HEK293 (cell line): ENCODE measurements at regions not wholly inside any gene's neighbourhood (a gene's known extent, or its start where the extent isn't known, plus 50 kb on each side); places are given as distances from the start of the nearest gene placed in this dataset.

Experiments used
- CTCF ChIA-PET: fragments of 350-600 bp; formaldehyde crosslinking; extraction: SDS; loops from one replicate; lab custom pipeline; 2021; ENCODE audit warnings: antibody characterized with exemption; lab: Yijun Ruan, JAX
- POLR2A ChIA-PET: fragments of 300-600 bp; formaldehyde crosslinking; extraction: SDS; loops from one replicate; lab custom pipeline; 2020; ENCODE audit warnings: antibody characterized with exemption, inconsistent platforms; lab: Yijun Ruan, JAX
- H3K27ac ChIP-seq: fragments of 200-500 bp; sonication (Bioruptor generic); 2 replicates; pipeline ENCODE4 v1.5.1; 2014; ENCODE audit warnings: low read depth, low read length, control low read depth, inconsistent platforms; ENCODE audit errors: extremely low read depth
- H3K36me3 ChIP-seq, 2 experiments: fragments of 200-500 bp in 1 of 2; sonication (Bioruptor generic) in 1 of 2; 1 replicate in 1 of 2; 2 replicates in 1 of 2; pipeline ENCODE4 v1.5.1; 2014 to 2017; ENCODE audit warnings: inconsistent platforms in 2 of 2, low read length in 2 of 2; ENCODE audit not compliant: control insufficient read depth in 2 of 2, insufficient read depth in 1 of 2
- H3K4me1 ChIP-seq: fragments of 200-500 bp; sonication (Bioruptor generic); 2 replicates; pipeline ENCODE4 v1.5.1; 2014; ENCODE audit warnings: mild to moderate bottlenecking, low read length, inconsistent platforms; ENCODE audit not compliant: control insufficient read depth, insufficient read depth
- H3K4me3 ChIP-seq: 2 replicates; pipeline ENCODE4 v1.5.1; 2011; ENCODE audit warnings: low read depth, mild to moderate bottlenecking, control low read depth, low read length, moderate library complexity
- H3K9me3 ChIP-seq: fragments of 200-500 bp; sonication (Bioruptor generic); 2 replicates; pipeline ENCODE4 v1.5.1; 2014; ENCODE audit warnings: low read depth, low read length, inconsistent platforms; ENCODE audit not compliant: control insufficient read depth, insufficient read depth
- KLF16 ChIP-seq: fragments of 450-650 bp; formaldehyde crosslinking; IDR thresholded peaks from 2 replicates; pipeline ENCODE4 v1.5.1; 2017; ENCODE audit warnings: missing biosample characterization, missing genetic modification characterization
- SALL2 ChIP-seq: fragments of 450-650 bp; formaldehyde crosslinking; IDR thresholded peaks from 2 replicates; pipeline ENCODE4 v1.5.0; 2017; ENCODE audit warnings: missing biosample characterization, mild to moderate bottlenecking, missing genetic modification characterization, borderline replicate concordance
- YY2 ChIP-seq: fragments of 450-650 bp; formaldehyde crosslinking; IDR thresholded peaks from 2 replicates; pipeline ENCODE4 v1.5.1; 2016; ENCODE audit warnings: missing biosample characterization, missing genetic modification characterization
- ZNF274 ChIP-seq, 2 experiments: fragments of 200-500 bp in 1 of 2; fragments of 450-650 bp in 1 of 2; sonication (Bioruptor generic) in 1 of 2; formaldehyde crosslinking in 1 of 2; IDR thresholded peaks; 2 replicates each; pipeline versions ENCODE4 v1.5.1 to v1.6.1; 2014 to 2016; ENCODE audit warnings: borderline replicate concordance in 1 of 2, inconsistent platforms in 1 of 2, low read length in 1 of 2, missing biosample characterization in 1 of 2, missing genetic modification characterization in 1 of 2
- ZNF302 ChIP-seq: fragments of 450-650 bp; formaldehyde crosslinking; IDR thresholded peaks from 2 replicates; pipeline ENCODE4 v1.5.1; 2016; ENCODE audit warnings: missing biosample characterization, missing genetic modification characterization, low read depth
- ZNF670 ChIP-seq: fragments of 450-650 bp; formaldehyde crosslinking; IDR thresholded peaks from 2 replicates; pipeline ENCODE4 v1.5.1; 2016; ENCODE audit warnings: missing biosample characterization, missing genetic modification characterization, low read depth
- TF ChIP-seq, protein P1 (sequence below): fragments of 450-650 bp; formaldehyde crosslinking; IDR thresholded peaks from 2 replicates; pipeline ENCODE4 v1.5.1; 2016; ENCODE audit warnings: missing biosample characterization, missing genetic modification characterization
- TF ChIP-seq, protein P2 (sequence below): fragments of 450-650 bp; formaldehyde crosslinking; IDR thresholded peaks from 2 replicates; pipeline ENCODE4 v1.5.1; 2016; ENCODE audit warnings: missing biosample characterization, missing genetic modification characterization
- TF ChIP-seq, protein P3 (sequence below): fragments of 450-650 bp; formaldehyde crosslinking; IDR thresholded peaks from 2 replicates; pipeline ENCODE4 v1.5.1; 2016; ENCODE audit warnings: missing biosample characterization, missing genetic modification characterization, borderline replicate concordance
- TF ChIP-seq, protein P4 (sequence below): fragments of 450-650 bp; formaldehyde crosslinking; IDR thresholded peaks from 2 replicates; pipeline ENCODE4 v1.5.1; 2017; ENCODE audit warnings: missing biosample characterization, missing genetic modification characterization
- TF ChIP-seq, protein P5 (sequence below): fragments of 450-650 bp; formaldehyde crosslinking; IDR thresholded peaks from 2 replicates; pipeline ENCODE4 v1.5.1; 2016; ENCODE audit warnings: missing biosample characterization, missing genetic modification characterization

DNA sequence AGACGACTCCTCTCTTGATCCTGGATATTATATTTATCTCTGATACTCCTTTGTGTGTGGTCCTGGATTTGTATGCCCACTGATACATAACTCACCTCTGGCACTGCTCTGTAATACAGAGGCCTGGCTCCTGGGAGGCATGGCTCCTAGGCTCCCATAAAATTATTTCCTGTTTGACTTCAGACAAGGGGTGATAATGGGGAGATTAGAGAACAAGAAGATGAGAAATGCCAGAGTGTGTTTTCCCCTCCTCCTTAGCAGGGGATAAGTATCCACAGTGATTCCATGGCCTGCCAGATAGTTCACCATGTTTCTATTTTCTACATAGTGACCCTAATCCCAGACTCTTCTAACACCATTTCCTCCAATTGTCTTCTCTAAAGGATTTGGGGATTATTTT, 165.7 kb upstream of the PLSCR5 start (continued):
- TF ChIP-seq, protein P1, sequence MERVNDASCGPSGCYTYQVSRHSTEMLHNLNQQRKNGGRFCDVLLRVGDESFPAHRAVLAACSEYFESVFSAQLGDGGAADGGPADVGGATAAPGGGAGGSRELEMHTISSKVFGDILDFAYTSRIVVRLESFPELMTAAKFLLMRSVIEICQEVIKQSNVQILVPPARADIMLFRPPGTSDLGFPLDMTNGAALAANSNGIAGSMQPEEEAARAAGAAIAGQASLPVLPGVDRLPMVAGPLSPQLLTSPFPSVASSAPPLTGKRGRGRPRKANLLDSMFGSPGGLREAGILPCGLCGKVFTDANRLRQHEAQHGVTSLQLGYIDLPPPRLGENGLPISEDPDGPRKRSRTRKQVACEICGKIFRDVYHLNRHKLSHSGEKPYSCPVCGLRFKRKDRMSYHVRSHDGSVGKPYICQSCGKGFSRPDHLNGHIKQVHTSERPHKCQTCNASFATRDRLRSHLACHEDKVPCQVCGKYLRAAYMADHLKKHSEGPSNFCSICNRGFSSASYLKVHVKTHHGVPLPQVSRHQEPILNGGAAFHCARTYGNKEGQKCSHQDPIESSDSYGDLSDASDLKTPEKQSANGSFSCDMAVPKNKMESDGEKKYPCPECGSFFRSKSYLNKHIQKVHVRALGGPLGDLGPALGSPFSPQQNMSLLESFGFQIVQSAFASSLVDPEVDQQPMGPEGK (tag by site-specific recombination): no peak

DNA sequence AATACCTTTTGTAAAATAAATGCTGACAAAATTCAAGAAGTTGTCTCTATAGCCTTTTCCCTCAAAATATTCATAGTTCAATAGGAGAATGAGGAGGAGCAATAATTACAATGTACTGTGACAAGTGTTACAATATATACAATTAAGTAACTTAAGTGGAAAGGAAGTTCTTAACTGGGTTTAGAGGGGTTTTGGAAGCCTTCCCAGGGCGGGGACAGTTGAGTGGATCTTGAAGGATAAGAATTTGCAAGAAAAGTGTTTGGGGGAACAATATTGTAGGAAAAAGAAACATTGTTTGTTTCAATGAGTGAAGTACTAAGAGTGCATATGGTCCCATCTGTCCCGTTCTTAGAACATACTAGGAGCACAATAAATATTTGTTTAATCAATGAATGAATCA, 165.2 kb upstream of the PLSCR5 start:
- CTCF ChIA-PET: no interaction called here
- no peak overlapping the region for H3K4me3 ChIP-seq
- no peaks in the 10 kb centered on the region for H3K36me3 ChIP-seq
- H3K9me3 ChIP-seq: no peaks in the 10 kb centered on the region
- no peaks in the 10 kb centered on the region for H3K4me1 ChIP-seq
- POLR2A ChIA-PET: no interaction called here
- no peak overlapping the region for H3K27ac ChIP-seq
- TF ChIP-seq, protein P2, sequence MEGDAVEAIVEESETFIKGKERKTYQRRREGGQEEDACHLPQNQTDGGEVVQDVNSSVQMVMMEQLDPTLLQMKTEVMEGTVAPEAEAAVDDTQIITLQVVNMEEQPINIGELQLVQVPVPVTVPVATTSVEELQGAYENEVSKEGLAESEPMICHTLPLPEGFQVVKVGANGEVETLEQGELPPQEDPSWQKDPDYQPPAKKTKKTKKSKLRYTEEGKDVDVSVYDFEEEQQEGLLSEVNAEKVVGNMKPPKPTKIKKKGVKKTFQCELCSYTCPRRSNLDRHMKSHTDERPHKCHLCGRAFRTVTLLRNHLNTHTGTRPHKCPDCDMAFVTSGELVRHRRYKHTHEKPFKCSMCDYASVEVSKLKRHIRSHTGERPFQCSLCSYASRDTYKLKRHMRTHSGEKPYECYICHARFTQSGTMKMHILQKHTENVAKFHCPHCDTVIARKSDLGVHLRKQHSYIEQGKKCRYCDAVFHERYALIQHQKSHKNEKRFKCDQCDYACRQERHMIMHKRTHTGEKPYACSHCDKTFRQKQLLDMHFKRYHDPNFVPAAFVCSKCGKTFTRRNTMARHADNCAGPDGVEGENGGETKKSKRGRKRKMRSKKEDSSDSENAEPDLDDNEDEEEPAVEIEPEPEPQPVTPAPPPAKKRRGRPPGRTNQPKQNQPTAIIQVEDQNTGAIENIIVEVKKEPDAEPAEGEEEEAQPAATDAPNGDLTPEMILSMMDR (tag by site-specific recombination): no peak
- TF ChIP-seq, protein P3, sequence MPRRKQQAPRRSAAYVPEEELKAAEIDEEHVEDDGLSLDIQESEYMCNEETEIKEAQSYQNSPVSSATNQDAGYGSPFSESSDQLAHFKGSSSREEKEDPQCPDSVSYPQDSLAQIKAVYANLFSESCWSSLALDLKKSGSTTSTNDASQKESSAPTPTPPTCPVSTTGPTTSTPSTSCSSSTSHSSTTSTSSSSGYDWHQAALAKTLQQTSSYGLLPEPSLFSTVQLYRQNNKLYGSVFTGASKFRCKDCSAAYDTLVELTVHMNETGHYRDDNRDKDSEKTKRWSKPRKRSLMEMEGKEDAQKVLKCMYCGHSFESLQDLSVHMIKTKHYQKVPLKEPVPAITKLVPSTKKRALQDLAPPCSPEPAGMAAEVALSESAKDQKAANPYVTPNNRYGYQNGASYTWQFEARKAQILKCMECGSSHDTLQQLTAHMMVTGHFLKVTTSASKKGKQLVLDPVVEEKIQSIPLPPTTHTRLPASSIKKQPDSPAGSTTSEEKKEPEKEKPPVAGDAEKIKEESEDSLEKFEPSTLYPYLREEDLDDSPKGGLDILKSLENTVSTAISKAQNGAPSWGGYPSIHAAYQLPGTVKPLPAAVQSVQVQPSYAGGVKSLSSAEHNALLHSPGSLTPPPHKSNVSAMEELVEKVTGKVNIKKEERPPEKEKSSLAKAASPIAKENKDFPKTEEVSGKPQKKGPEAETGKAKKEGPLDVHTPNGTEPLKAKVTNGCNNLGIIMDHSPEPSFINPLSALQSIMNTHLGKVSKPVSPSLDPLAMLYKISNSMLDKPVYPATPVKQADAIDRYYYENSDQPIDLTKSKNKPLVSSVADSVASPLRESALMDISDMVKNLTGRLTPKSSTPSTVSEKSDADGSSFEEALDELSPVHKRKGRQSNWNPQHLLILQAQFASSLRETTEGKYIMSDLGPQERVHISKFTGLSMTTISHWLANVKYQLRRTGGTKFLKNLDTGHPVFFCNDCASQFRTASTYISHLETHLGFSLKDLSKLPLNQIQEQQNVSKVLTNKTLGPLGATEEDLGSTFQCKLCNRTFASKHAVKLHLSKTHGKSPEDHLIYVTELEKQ (tag by site-specific recombination): no peak
- TF ChIP-seq ZNF274 (IDR thresholded peaks at IDR 0.05; ENCODE audit: low read length): no peak
- TF ChIP-seq ZNF274 (tag by site-specific recombination; IDR thresholded peaks at IDR 0.05; ENCODE audit: borderline replicate concordance): no peak
- TF ChIP-seq KLF16: no peak
- TF ChIP-seq ZNF670 (tag by site-specific recombination): no peak
- TF ChIP-seq ZNF302 (tag by site-specific recombination): no peak

DNA sequence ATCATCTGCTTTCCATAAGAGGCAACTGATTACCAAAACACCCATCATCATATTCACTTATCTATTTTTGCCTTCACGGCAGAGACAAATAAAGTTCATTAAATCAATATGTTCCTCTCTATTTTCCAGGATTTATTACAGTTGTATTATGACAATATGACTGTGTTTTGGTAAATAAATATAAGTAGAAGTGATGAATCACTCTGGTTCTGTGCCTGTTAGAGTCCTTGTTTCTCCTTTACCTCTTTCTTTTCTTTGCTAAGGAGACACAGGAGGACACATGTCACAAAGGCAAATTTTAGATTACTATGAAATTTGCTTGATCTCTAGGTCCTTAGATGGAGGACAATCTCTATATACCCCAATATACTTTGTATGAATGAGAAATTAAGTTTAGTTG, 152.6 kb upstream of the PLSCR5 start:
- ChIA-PET CTCF (no interaction called here), POLR2A (no interaction called here)
- H3K4me1 ChIP-seq: no peaks in the 10 kb centered on the region
- H3K9me3 ChIP-seq: no peaks in the 10 kb centered on the region
- H3K4me3 ChIP-seq: no peak overlapping the region
- TF ChIP-seq, protein P4, sequence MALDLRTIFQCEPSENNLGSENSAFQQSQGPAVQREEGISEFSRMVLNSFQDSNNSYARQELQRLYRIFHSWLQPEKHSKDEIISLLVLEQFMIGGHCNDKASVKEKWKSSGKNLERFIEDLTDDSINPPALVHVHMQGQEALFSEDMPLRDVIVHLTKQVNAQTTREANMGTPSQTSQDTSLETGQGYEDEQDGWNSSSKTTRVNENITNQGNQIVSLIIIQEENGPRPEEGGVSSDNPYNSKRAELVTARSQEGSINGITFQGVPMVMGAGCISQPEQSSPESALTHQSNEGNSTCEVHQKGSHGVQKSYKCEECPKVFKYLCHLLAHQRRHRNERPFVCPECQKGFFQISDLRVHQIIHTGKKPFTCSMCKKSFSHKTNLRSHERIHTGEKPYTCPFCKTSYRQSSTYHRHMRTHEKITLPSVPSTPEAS (tag by site-specific recombination): no peak
- TF ChIP-seq, protein P5, sequence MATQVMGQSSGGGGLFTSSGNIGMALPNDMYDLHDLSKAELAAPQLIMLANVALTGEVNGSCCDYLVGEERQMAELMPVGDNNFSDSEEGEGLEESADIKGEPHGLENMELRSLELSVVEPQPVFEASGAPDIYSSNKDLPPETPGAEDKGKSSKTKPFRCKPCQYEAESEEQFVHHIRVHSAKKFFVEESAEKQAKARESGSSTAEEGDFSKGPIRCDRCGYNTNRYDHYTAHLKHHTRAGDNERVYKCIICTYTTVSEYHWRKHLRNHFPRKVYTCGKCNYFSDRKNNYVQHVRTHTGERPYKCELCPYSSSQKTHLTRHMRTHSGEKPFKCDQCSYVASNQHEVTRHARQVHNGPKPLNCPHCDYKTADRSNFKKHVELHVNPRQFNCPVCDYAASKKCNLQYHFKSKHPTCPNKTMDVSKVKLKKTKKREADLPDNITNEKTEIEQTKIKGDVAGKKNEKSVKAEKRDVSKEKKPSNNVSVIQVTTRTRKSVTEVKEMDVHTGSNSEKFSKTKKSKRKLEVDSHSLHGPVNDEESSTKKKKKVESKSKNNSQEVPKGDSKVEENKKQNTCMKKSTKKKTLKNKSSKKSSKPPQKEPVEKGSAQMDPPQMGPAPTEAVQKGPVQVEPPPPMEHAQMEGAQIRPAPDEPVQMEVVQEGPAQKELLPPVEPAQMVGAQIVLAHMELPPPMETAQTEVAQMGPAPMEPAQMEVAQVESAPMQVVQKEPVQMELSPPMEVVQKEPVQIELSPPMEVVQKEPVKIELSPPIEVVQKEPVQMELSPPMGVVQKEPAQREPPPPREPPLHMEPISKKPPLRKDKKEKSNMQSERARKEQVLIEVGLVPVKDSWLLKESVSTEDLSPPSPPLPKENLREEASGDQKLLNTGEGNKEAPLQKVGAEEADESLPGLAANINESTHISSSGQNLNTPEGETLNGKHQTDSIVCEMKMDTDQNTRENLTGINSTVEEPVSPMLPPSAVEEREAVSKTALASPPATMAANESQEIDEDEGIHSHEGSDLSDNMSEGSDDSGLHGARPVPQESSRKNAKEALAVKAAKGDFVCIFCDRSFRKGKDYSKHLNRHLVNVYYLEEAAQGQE (tag by site-specific recombination): no peak
- TF ChIP-seq SALL2 (tag by site-specific recombination) (no peak), YY2 (tag by site-specific recombination) (no peak)
- H3K27ac ChIP-seq: no peak overlapping the region
- H3K36me3 ChIP-seq: no peaks in the 10 kb centered on the region
